Left lung (tissue), 4 donors: ENCODE measurements at regions not wholly inside any gene's neighbourhood (a gene's known extent, or its start where the extent isn't known, plus 50 kb on each side); places are given as distances from the start of the nearest gene placed in this dataset.
A peak's percentile ranks its signal among the peaks of the same experiment; 100 is the strongest.

Source experiments
- ATAC-seq: fragments of 200-7000 bp; cut with Tn5 transposase; one replicate; pipeline ENCODE4 v1.9.1; 2020; ENCODE audit warnings: moderate library complexity
- DNase-seq, 4 donors: peaks; one replicate each; pipeline ENCODE4 v3.0.0-alpha.2; 2013 to 2020
- H3K27ac ChIP-seq, 2 donors: fragments of 200-600 bp; sonication (generic) in 1 of 2; one replicate each; pipeline versions ENCODE4 v1.5.0 to v1.8.0; 2020 to 2021
- H3K27me3 ChIP-seq, 2 donors: fragments of 200-600 bp; sonication (generic) in 1 of 2; one replicate each; pipeline versions ENCODE4 v1.5.0 to v1.8.0; 2020 to 2021
- H3K36me3 ChIP-seq, 2 donors: fragments of 200-600 bp; sonication (generic) in 1 of 2; one replicate each; pipeline versions ENCODE4 v1.5.0 to v1.8.0; 2020 to 2021
- H3K4me1 ChIP-seq, 2 donors: fragments of 200-600 bp; one replicate each; pipeline ENCODE4 v1.8.0; 2021
- H3K4me3 ChIP-seq, 2 donors: fragments of 200-600 bp; sonication (generic) in 1 of 2; one replicate each; pipeline versions ENCODE4 v1.5.0 to v1.8.0; 2020 to 2021; ENCODE audit warnings: mild to moderate bottlenecking in 1 of 2
- H3K9me3 ChIP-seq, 2 donors: fragments of 200-600 bp; sonication (generic) in 1 of 2; one replicate each; pipeline versions ENCODE4 v1.5.0 to v1.8.0; 2020 to 2021
- CTCF ChIP-seq, 2 donors: fragments of 200-600 bp; sonication (generic) in 1 of 2; IDR thresholded peaks; one replicate each; pipeline versions ENCODE4 v1.5.0 to v1.8.0; 2021; ENCODE audit warnings: antibody characterized with exemption in 2 of 2
- intact Hi-C, 2 donors: fragments of 100-400 bp; cut with DNase I; formaldehyde crosslinking; loops; one replicate each; pipeline versions ENCODE4 v1.11.2 to v1.14.2; 2022
- donor health status: DM: no; HTN: yes; CAD: no.
- donor health status: DM: no; HTN: no; CAD: no.

GRCh38 chr13:86174622-86175021 is 375.4 kb upstream of the SLITRK6 start:
- Histone ChIP-seq H3K36me3 (no peaks in the 10 kb centered on the region), H3K27ac (no peak overlapping the region), H3K4me3 (no peak overlapping the region), H3K27me3 (no peaks in the 10 kb centered on the region), H3K4me1 (no peaks in the 10 kb centered on the region), H3K9me3 (peaks cover 0 to 2% of the 10 kb centered on the region in 2 donors)
- ATAC-seq (no peak), DNase-seq (peak in 1 of 4 donors; percentile 13)
- intact Hi-C loops = no loop called here
- TF ChIP-seq CTCF (IDR thresholded peaks at IDR 0.05) = no peak

- H3K36me3 ChIP-seq = no peaks in the 10 kb centered on the region
- no peak overlapping the region for H3K27ac ChIP-seq
- no peak overlapping the region for H3K4me3 ChIP-seq
- no peaks in the 10 kb centered on the region for H3K4me1 ChIP-seq
- peaks cover 0 to 4% of the 10 kb centered on the region in 2 donors for H3K9me3 ChIP-seq
- no peak for TF ChIP-seq CTCF (IDR thresholded peaks at IDR 0.05)
- ATAC-seq (no peak), DNase-seq (peak in 1 of 4 donors; percentile 26)
- no peaks in the 10 kb centered on the region for H3K27me3 ChIP-seq
- intact Hi-C loops = no loop called here
Observed at GRCh38 chr13:86172961-86173360, 373.7 kb upstream of the SLITRK6 start.

GRCh38 chr13:86161257-86161656 is 362.0 kb upstream of the SLITRK6 start:
- DNase-seq (no peak), ATAC-seq (no peak)
- TF ChIP-seq CTCF (IDR thresholded peaks at IDR 0.05) = no peak
- H3K36me3 ChIP-seq = no peaks in the 10 kb centered on the region
- H3K27me3 ChIP-seq = no peaks in the 10 kb centered on the region
- no peak overlapping the region for H3K4me3 ChIP-seq
- no peak overlapping the region for H3K27ac ChIP-seq
- intact Hi-C loops = no loop called here
- H3K9me3 ChIP-seq = no peaks in the 10 kb centered on the region
- H3K4me1 ChIP-seq = no peaks in the 10 kb centered on the region

- Histone ChIP-seq H3K36me3 (no peaks in the 10 kb centered on the region), H3K27ac (no peak overlapping the region), H3K4me3 (no peak overlapping the region), H3K27me3 (no peaks in the 10 kb centered on the region), H3K9me3 (no peaks in the 10 kb centered on the region), H3K4me1 (no peaks in the 10 kb centered on the region)
- intact Hi-C loops = no loop called here
- DNase-seq (no peak), ATAC-seq (no peak)
- TF ChIP-seq CTCF (IDR thresholded peaks at IDR 0.05) = no peak
Observed at GRCh38 chr13:86155756-86156155, 356.5 kb upstream of the SLITRK6 start.

GRCh38 chr13:86142080-86142479 is 342.9 kb upstream of the SLITRK6 start:
- H3K36me3 ChIP-seq = no peaks in the 10 kb centered on the region
- DNase-seq (no peak), ATAC-seq (no peak)
- no peaks in the 10 kb centered on the region for H3K4me1 ChIP-seq
- intact Hi-C loops = no loop called here
- no peak for TF ChIP-seq CTCF (IDR thresholded peaks at IDR 0.05)
- no peaks in the 10 kb centered on the region for H3K9me3 ChIP-seq
- H3K4me3 ChIP-seq = no peak overlapping the region
- no peak overlapping the region for H3K27ac ChIP-seq
- no peaks in the 10 kb centered on the region for H3K27me3 ChIP-seq
